Bronchial epithelial cell (primary cell): ENCODE measurements at regions not wholly inside any gene's neighbourhood (a gene's known extent, or its start where the extent isn't known, plus 50 kb on each side); places are given as distances from the start of the nearest gene placed in this dataset.

Experiments used
- DNase-seq: peaks from one replicate; pipeline ENCODE4 v3.0.0-alpha.2; 2010; ENCODE audit warnings: low read depth
- FAIRE-seq: peaks from 2 replicates; lab custom pipeline; 2011; peaks lifted over from hg19 to GRCh38; lab: Jason Lieb, UNC
- H3K27me3 ChIP-seq: 2 replicates; pipeline ENCODE4 v1.5.1; 2011; ENCODE audit warnings: low read length; ENCODE audit not compliant: control insufficient read depth, insufficient read depth
- H3K36me3 ChIP-seq: 2 replicates; pipeline ENCODE4 v1.5.1; 2011; ENCODE audit warnings: low read length; ENCODE audit not compliant: control insufficient read depth, insufficient read depth
- H3K4me3 ChIP-seq: 2 replicates; pipeline ENCODE4 v1.5.1; 2011; ENCODE audit warnings: mild to moderate bottlenecking, low read depth, low read length, control low read depth
- CTCF ChIP-seq: IDR thresholded peaks from 2 replicates; pipeline ENCODE4 v1.5.1; 2011; ENCODE audit warnings: mild to moderate bottlenecking, moderate library complexity, low read length, control low read depth, inconsistent platforms; ENCODE audit not compliant: insufficient read depth, severe bottlenecking

GRCh38 chr14:55867719-55868118, 250.5 kb upstream of the PELI2 start:
- Histone ChIP-seq H3K36me3 (no peaks in the 10 kb centered on the region), H3K4me3 (no peak overlapping the region), H3K27me3 (no peaks in the 10 kb centered on the region)
- TF ChIP-seq CTCF = no peak
- FAIRE-seq = no peak
- peak; percentile 80 for DNase-seq

DNA sequence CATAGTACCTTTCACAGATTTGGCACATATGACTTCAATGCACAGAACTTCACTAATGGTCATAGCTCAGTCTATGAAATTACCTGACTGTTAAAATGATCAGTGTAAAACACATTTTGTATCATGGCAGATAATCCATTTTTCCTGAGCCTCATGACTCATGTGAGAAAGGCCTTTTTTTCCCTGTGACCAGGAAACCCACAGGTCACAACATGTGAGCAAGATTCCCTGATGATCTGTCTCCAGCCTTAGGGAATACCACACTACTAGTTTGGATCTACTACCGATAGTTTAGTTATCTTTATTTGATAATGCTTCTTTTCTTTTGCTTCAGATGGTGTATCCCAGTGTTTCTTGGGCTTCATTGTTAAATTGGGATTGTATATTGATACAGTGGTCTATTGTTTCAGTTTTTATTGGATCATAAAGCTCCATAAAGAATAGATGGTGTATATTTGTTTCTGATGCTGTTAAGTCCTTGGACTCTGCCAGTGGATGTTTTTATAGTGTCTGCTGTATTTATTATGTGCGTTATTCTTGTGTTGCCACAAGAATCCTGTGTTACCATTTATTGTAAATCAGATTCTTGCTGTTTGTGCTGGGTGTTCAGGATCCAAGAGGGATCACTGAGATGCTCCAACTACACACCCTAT, 248.7 kb upstream of the PELI2 start:
- peak; percentile 18 for FAIRE-seq
- Histone ChIP-seq H3K4me3 (no peak overlapping the region), H3K36me3 (no peaks in the 10 kb centered on the region), H3K27me3 (no peaks in the 10 kb centered on the region)
- no peak for TF ChIP-seq CTCF
- peak; percentile 91 for DNase-seq

DNA sequence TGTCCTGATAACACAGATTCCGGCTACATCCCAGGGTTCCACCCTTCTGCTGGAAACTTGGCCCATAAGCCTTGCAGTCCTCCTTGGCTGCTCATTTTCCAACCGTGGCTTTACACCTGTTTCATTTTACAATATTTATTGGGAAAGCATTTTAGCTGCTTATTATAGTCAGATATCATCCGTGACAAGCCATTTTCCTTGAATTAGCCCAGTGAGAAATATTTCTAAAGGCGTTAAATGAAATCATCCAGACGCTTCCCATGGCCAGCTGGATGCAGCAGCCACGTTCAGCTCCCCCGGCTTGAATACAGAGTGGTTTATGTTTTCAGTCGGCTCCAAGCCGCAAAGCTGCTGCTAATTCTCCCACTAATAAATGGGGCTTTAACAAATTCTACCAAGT, 245.0 kb upstream of the PELI2 start:
- Histone ChIP-seq H3K36me3 (no peaks in the 10 kb centered on the region), H3K4me3 (no peak overlapping the region), H3K27me3 (peaks cover 5% of the 10 kb centered on the region)
- DNase-seq = no peak
- no peak for TF ChIP-seq CTCF
- no peak for FAIRE-seq

GRCh38 chr14:55874785-55875184, 243.4 kb upstream of the PELI2 start:
- H3K4me3 ChIP-seq = no peak overlapping the region
- no peak for TF ChIP-seq CTCF
- DNase-seq (no peak), FAIRE-seq (no peak)
- peaks cover 11% of the 10 kb centered on the region for H3K27me3 ChIP-seq
- no peaks in the 10 kb centered on the region for H3K36me3 ChIP-seq

- Histone ChIP-seq H3K36me3 (no peaks in the 10 kb centered on the region), H3K4me3 (no peak overlapping the region), H3K27me3 (peaks cover 11% of the 10 kb centered on the region)
- FAIRE-seq (no peak), DNase-seq (no peak)
- TF ChIP-seq CTCF = no peak
Measured at GRCh38 chr14:55877942-55878341, 240.3 kb upstream of the PELI2 start.
